WTC11 (cell line): ENCODE measurements at regions not wholly inside any gene's neighbourhood (a gene's known extent, or its start where the extent isn't known, plus 50 kb on each side); places are given as distances from the start of the nearest gene placed in this dataset.

Experiments used
- ATAC-seq: fragments of 200-7000 bp; cut with Tn5 transposase; 2 replicates; pipeline ENCODE4 v1.10.0; 2021; ENCODE audit warnings: mild to moderate bottlenecking, moderate library complexity
- CTCF ChIA-PET: fragments of 300-600 bp; sonication (Branson Sonifier 250); formaldehyde crosslinking; loops from one replicate; lab custom pipeline; 2021; ENCODE audit warnings: antibody characterized with exemption; lab: Charles Lee
- POLR2A ChIA-PET: fragments of 350-600 bp; sonication (Branson Sonifier 250); formaldehyde crosslinking; loops from one replicate; lab custom pipeline; 2021; ENCODE audit warnings: antibody characterized with exemption; lab: Charles Lee
- DNase-seq: peaks from one replicate; pipeline ENCODE4 v3.0.0; 2021; ENCODE audit warnings: low spot score
- H3K27ac Mint-ChIP-seq: 2 replicates; pipeline ENCODE4 v1.8.0; 2021; ENCODE audit warnings: mixed read lengths
- H3K27me3 Mint-ChIP-seq: 2 replicates; pipeline ENCODE4 v1.8.0; 2021; ENCODE audit warnings: low read depth, mild to moderate bottlenecking, moderate library complexity, mixed read lengths
- H3K36me3 Mint-ChIP-seq: 2 replicates; pipeline ENCODE4 v1.8.0; 2021; ENCODE audit warnings: mixed read lengths
- H3K4me1 Mint-ChIP-seq: 2 replicates; pipeline ENCODE4 v1.8.0; 2022; ENCODE audit warnings: mixed read lengths
- H3K4me3 Mint-ChIP-seq: 2 replicates; pipeline ENCODE4 v1.8.0; 2021; ENCODE audit warnings: mild to moderate bottlenecking, moderate library complexity, mixed read lengths
- H3K9me3 Mint-ChIP-seq: 2 replicates; pipeline ENCODE4 v1.8.0; 2021; ENCODE audit warnings: mixed read lengths
- CTCF ChIP-seq: fragments of 200-600 bp; IDR thresholded peaks from 2 replicates; pipeline ENCODE4 v1.8.0; 2022; ENCODE audit warnings: antibody characterized with exemption
- ESRRA ChIP-seq: sonication (generic); formaldehyde crosslinking; IDR thresholded peaks from 2 replicates; pipeline ENCODE4 v1.8.1; 2022; ENCODE audit warnings: mild to moderate bottlenecking, missing genetic modification reagents, borderline replicate concordance
- GTF2I ChIP-seq: fragments of 250-450 bp; sonication (Bioruptor Pico); conservative IDR thresholded peaks from 2 replicates; pipeline ENCODE4 v1.4.0; 2021; ENCODE audit warnings: mild to moderate bottlenecking
- IRF1 ChIP-seq: sonication (generic); formaldehyde crosslinking; IDR thresholded peaks from 2 replicates; pipeline ENCODE4 v1.8.0; 2023; ENCODE audit warnings: missing genetic modification reagents
- MAX ChIP-seq: sonication (generic); formaldehyde crosslinking; IDR thresholded peaks from 2 replicates; pipeline ENCODE4 v1.8.0; 2022; ENCODE audit warnings: mild to moderate bottlenecking, missing genetic modification reagents
- MXD4 ChIP-seq: fragments of 250-450 bp; sonication (Bioruptor Pico); IDR thresholded peaks from 2 replicates; pipeline ENCODE4 v1.8.0; 2021; ENCODE audit warnings: mild to moderate bottlenecking, moderate library complexity, borderline replicate concordance
- NFATC4 ChIP-seq: fragments of 250-450 bp; sonication (Bioruptor Pico); IDR thresholded peaks from 2 replicates; pipeline ENCODE4 v1.9.0; 2021; ENCODE audit warnings: mild to moderate bottlenecking
- NFYB ChIP-seq: sonication (generic); formaldehyde crosslinking; conservative IDR thresholded peaks from 2 replicates; pipeline ENCODE4 v1.8.0; 2022; ENCODE audit warnings: low read depth, missing genetic modification reagents
- PRDM15 ChIP-seq: sonication (generic); formaldehyde crosslinking; IDR thresholded peaks from 2 replicates; pipeline ENCODE4 v1.8.0; 2022; ENCODE audit warnings: missing genetic modification reagents
- PRRX2 ChIP-seq: fragments of 250-450 bp; sonication (Bioruptor Pico); IDR thresholded peaks from 2 replicates; pipeline ENCODE4 v1.8.0; 2021; ENCODE audit warnings: mild to moderate bottlenecking
- USF2 ChIP-seq: sonication (generic); formaldehyde crosslinking; IDR thresholded peaks from 2 replicates; pipeline ENCODE4 v1.8.1; 2023; ENCODE audit warnings: mild to moderate bottlenecking, missing genetic modification reagents, moderate library complexity
- ZNF396 ChIP-seq: fragments of 250-450 bp; sonication (Bioruptor Pico); IDR thresholded peaks from 2 replicates; pipeline ENCODE4 v1.8.0; 2021; ENCODE audit warnings: mild to moderate bottlenecking, moderate library complexity, borderline replicate concordance
- ZNF671 ChIP-seq: fragments of 250-450 bp; sonication (Bioruptor Pico); IDR thresholded peaks from 2 replicates; pipeline ENCODE4 v1.8.0; 2021; ENCODE audit warnings: mild to moderate bottlenecking
- TF ChIP-seq, protein P1 (sequence below): fragments of 250-450 bp; sonication (Bioruptor Pico); IDR thresholded peaks from 2 replicates; pipeline ENCODE4 v1.9.0; 2021; ENCODE audit warnings: mild to moderate bottlenecking, borderline replicate concordance
- TF ChIP-seq, protein P2 (sequence below): sonication (generic); formaldehyde crosslinking; IDR thresholded peaks from 2 replicates; pipeline ENCODE4 v1.8.0; 2023; ENCODE audit warnings: mild to moderate bottlenecking, missing genetic modification reagents
- TF ChIP-seq, protein P3 (sequence below): fragments of 250-450 bp; sonication (Bioruptor Pico); conservative IDR thresholded peaks from 2 replicates; pipeline ENCODE4 v1.9.0; 2021; ENCODE audit warnings: mild to moderate bottlenecking
- TF ChIP-seq, protein P4 (sequence below): sonication (generic); formaldehyde crosslinking; IDR thresholded peaks from 2 replicates; pipeline ENCODE4 v1.8.1; 2022; ENCODE audit warnings: low read depth, missing genetic modification reagents, borderline replicate concordance
- TF ChIP-seq, protein P5 (sequence below): fragments of 250-450 bp; sonication (Bioruptor Pico); IDR thresholded peaks from 2 replicates; pipeline ENCODE4 v2.1.2; 2022; ENCODE audit warnings: mild to moderate bottlenecking, moderate library complexity

DNA sequence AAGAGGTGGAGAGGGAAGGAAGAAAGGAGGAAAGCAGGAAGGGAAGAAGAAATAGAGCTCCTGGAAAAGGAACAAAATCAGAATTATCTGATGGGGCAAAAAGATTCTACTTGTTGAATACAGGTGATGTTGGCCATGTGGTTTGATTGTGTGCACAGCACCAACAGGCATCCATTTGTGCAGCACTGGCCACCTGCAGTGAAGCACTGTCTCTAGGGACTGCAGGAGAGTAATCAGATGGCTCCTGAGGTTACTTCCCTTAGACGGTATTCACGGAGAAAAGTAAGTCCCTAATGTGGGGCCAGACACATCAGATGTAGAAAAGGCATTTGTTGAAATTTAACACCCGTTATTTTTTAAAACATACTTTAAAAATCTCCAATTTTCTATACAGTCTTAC is 135.3 kb upstream of the VIPR2 start:
- Mint-ChIP-seq H3K36me3 (peaks cover 22% of the 10 kb centered on the region), H3K27ac (no peak overlapping the region), H3K4me3 (no peak overlapping the region), H3K4me1 (no peaks in the 10 kb centered on the region), H3K27me3 (peaks cover 12% of the 10 kb centered on the region), H3K9me3 (peaks cover 77% of the 10 kb centered on the region)
- POLR2A ChIA-PET: no interaction called here
- no peak for ATAC-seq
- no peak for DNase-seq
- CTCF ChIA-PET: no interaction called here
- TF ChIP-seq ESRRA (CRISPR knock-in tag) (no peak), IRF1 (CRISPR knock-in tag) (no peak), USF2 (CRISPR knock-in tag) (no peak), PRRX2 (CRISPR knock-in tag) (no peak), MXD4 (CRISPR knock-in tag) (no peak), NFYB (no peak), ZNF396 (no peak), CTCF (no peak), GTF2I (CRISPR knock-in tag) (no peak), PRDM15 (no peak), ZNF671 (CRISPR knock-in tag) (no peak), MAX (CRISPR knock-in tag) (no peak), NFATC4 (CRISPR knock-in tag) (no peak)
- TF ChIP-seq, protein P1, sequence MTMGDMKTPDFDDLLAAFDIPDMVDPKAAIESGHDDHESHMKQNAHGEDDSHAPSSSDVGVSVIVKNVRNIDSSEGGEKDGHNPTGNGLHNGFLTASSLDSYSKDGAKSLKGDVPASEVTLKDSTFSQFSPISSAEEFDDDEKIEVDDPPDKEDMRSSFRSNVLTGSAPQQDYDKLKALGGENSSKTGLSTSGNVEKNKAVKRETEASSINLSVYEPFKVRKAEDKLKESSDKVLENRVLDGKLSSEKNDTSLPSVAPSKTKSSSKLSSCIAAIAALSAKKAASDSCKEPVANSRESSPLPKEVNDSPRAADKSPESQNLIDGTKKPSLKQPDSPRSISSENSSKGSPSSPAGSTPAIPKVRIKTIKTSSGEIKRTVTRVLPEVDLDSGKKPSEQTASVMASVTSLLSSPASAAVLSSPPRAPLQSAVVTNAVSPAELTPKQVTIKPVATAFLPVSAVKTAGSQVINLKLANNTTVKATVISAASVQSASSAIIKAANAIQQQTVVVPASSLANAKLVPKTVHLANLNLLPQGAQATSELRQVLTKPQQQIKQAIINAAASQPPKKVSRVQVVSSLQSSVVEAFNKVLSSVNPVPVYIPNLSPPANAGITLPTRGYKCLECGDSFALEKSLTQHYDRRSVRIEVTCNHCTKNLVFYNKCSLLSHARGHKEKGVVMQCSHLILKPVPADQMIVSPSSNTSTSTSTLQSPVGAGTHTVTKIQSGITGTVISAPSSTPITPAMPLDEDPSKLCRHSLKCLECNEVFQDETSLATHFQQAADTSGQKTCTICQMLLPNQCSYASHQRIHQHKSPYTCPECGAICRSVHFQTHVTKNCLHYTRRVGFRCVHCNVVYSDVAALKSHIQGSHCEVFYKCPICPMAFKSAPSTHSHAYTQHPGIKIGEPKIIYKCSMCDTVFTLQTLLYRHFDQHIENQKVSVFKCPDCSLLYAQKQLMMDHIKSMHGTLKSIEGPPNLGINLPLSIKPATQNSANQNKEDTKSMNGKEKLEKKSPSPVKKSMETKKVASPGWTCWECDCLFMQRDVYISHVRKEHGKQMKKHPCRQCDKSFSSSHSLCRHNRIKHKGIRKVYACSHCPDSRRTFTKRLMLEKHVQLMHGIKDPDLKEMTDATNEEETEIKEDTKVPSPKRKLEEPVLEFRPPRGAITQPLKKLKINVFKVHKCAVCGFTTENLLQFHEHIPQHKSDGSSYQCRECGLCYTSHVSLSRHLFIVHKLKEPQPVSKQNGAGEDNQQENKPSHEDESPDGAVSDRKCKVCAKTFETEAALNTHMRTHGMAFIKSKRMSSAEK: no peak
- TF ChIP-seq, protein P2, sequence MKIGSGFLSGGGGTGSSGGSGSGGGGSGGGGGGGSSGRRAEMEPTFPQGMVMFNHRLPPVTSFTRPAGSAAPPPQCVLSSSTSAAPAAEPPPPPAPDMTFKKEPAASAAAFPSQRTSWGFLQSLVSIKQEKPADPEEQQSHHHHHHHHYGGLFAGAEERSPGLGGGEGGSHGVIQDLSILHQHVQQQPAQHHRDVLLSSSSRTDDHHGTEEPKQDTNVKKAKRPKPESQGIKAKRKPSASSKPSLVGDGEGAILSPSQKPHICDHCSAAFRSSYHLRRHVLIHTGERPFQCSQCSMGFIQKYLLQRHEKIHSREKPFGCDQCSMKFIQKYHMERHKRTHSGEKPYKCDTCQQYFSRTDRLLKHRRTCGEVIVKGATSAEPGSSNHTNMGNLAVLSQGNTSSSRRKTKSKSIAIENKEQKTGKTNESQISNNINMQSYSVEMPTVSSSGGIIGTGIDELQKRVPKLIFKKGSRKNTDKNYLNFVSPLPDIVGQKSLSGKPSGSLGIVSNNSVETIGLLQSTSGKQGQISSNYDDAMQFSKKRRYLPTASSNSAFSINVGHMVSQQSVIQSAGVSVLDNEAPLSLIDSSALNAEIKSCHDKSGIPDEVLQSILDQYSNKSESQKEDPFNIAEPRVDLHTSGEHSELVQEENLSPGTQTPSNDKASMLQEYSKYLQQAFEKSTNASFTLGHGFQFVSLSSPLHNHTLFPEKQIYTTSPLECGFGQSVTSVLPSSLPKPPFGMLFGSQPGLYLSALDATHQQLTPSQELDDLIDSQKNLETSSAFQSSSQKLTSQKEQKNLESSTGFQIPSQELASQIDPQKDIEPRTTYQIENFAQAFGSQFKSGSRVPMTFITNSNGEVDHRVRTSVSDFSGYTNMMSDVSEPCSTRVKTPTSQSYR (CRISPR knock-in tag): no peak
- TF ChIP-seq, protein P3, sequence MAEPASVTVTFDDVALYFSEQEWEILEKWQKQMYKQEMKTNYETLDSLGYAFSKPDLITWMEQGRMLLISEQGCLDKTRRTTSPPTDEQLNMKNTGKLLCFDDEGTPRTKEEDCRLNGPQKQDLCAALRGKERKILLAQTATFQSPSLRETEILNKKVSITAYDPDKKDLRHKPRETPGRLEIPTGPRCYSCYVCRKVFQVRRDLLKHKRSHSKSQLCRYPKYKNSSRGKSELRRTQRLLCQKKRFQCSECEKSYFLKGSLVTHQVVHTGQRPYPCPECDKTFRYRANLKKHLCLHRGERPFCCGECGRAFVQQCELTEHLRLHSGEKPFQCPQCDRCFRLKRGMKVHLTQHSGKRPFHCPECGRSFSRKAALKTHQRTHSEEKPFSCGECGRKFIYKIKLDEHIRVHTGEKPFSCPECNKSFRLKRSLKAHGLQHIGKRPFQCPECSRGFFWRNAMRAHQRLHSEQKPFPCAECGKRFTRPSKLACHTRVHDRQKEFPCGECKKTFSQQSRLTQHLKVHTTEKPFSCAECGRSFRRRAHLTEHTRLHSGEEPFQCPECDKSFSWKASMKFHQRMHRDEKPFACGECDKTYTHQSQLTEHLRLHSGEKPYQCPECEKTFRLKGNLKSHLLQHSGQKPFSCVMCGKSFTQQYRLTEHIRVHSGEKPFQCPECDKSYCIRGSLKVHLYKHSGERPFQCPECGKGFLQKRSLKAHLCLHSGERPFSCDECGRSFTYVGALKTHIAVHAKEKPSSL: no peak
- TF ChIP-seq, protein P4, sequence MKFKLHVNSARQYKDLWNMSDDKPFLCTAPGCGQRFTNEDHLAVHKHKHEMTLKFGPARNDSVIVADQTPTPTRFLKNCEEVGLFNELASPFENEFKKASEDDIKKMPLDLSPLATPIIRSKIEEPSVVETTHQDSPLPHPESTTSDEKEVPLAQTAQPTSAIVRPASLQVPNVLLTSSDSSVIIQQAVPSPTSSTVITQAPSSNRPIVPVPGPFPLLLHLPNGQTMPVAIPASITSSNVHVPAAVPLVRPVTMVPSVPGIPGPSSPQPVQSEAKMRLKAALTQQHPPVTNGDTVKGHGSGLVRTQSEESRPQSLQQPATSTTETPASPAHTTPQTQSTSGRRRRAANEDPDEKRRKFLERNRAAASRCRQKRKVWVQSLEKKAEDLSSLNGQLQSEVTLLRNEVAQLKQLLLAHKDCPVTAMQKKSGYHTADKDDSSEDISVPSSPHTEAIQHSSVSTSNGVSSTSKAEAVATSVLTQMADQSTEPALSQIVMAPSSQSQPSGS (CRISPR knock-in tag): no peak
- TF ChIP-seq, protein P5, sequence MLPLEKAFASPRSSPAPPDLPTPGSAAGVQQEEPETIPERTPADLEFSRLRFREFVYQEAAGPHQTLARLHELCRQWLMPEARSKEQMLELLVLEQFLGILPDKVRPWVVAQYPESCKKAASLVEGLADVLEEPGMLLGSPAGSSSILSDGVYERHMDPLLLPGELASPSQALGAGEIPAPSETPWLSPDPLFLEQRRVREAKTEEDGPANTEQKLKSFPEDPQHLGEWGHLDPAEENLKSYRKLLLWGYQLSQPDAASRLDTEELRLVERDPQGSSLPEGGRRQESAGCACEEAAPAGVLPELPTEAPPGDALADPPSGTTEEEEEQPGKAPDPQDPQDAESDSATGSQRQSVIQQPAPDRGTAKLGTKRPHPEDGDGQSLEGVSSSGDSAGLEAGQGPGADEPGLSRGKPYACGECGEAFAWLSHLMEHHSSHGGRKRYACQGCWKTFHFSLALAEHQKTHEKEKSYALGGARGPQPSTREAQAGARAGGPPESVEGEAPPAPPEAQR (CRISPR knock-in tag): no peak
